Right ventricle myocardium superior (tissue), 1 donor: ENCODE measurements at regions not wholly inside any gene's neighbourhood (a gene's known extent, or its start where the extent isn't known, plus 50 kb on each side); places are given as distances from the start of the nearest gene placed in this dataset.
A peak's percentile ranks its signal among the peaks of the same experiment; 100 is the strongest.

Source experiments
- ATAC-seq: fragments of 200-7000 bp; cut with Tn5 transposase; one replicate; pipeline ENCODE4 v1.9.1; 2020; ENCODE audit warnings: mild to moderate bottlenecking; ENCODE audit not compliant: poor library complexity
- DNase-seq: peaks from one replicate; pipeline ENCODE4 v3.0.0-alpha.2; 2020
- intact Hi-C: fragments of 100-400 bp; cut with DNase I; formaldehyde crosslinking; loops from one replicate; pipeline ENCODE4 v1.11.2; 2022
- donor health status: DM: no; HTN: yes; CAD: no; lungs with severe emphysema.

GRCh38 chr2:8517850-8518498 is 163.9 kb upstream of the ID2 start:
- no peak for ATAC-seq
- peak; percentile 37 for DNase-seq
- intact Hi-C loops = no loop called here

- DNase-seq = no peak
- intact Hi-C loops = no loop called here
- ATAC-seq = no peak
These were observed 162.7 kb upstream of the ID2 start for GRCh38 chr2:8518979-8519668.

- ATAC-seq = no peak
- intact Hi-C loops = no loop called here
- DNase-seq = peak; percentile 29
These were observed 161.0 kb upstream of the ID2 start for GRCh38 chr2:8520791-8521344.

GRCh38 chr2:8522687-8523086 is 159.2 kb upstream of the ID2 start:
- DNase-seq = peak; percentile 41
- no peak for ATAC-seq
- intact Hi-C loops = no loop called here

GRCh38 chr2:8524388-8524787 is 157.5 kb upstream of the ID2 start:
- intact Hi-C loops = no loop called here
- ATAC-seq (no peak), DNase-seq (no peak)

GRCh38 chr2:8524823-8525222 is 157.0 kb upstream of the ID2 start:
- no peak for DNase-seq
- ATAC-seq = no peak
- intact Hi-C loops = no loop called here

GRCh38 chr2:8525236-8525581 is 156.6 kb upstream of the ID2 start:
- no peak for DNase-seq
- no peak for ATAC-seq
- intact Hi-C loops = no loop called here

GRCh38 chr2:8525582-8526402 is 156.1 kb upstream of the ID2 start:
- peak; percentile 87 for DNase-seq
- intact Hi-C loops = no loop called here
- ATAC-seq = peak; percentile 92

- intact Hi-C loops = no loop called here
- DNase-seq (no peak), ATAC-seq (no peak)
These were observed 155.5 kb upstream of the ID2 start for GRCh38 chr2:8526403-8526696.

GRCh38 chr2:8527031-8527430 is 154.8 kb upstream of the ID2 start:
- intact Hi-C loops = no loop called here
- ATAC-seq (no peak), DNase-seq (peak; percentile 35)

GRCh38 chr2:8527676-8528075 is 154.2 kb upstream of the ID2 start:
- intact Hi-C loops = no loop called here
- DNase-seq (peak; percentile 27), ATAC-seq (no peak)

GRCh38 chr2:8528863-8529262 is 153.0 kb upstream of the ID2 start:
- DNase-seq (peak; percentile 3), ATAC-seq (no peak)
- intact Hi-C loops = no loop called here

- no peak for DNase-seq
- intact Hi-C loops = no loop called here
- ATAC-seq = no peak
These were observed 152.1 kb upstream of the ID2 start for GRCh38 chr2:8529706-8530277.

GRCh38 chr2:8531481-8531880 is 150.4 kb upstream of the ID2 start:
- no peak for DNase-seq
- intact Hi-C loops = no loop called here
- no peak for ATAC-seq

GRCh38 chr2:8532438-8532837 is 149.4 kb upstream of the ID2 start:
- DNase-seq (no peak), ATAC-seq (no peak)
- intact Hi-C loops = no loop called here

GRCh38 chr2:8533923-8534322 is 147.9 kb upstream of the ID2 start:
- ATAC-seq (no peak), DNase-seq (no peak)
- intact Hi-C loops = no loop called here

GRCh38 chr2:8534386-8534728 is 147.5 kb upstream of the ID2 start:
- ATAC-seq (no peak), DNase-seq (no peak)
- intact Hi-C loops = no loop called here

- DNase-seq (peak; percentile 92), ATAC-seq (peak; percentile 88)
- intact Hi-C loops = no loop called here
These were observed 147.0 kb upstream of the ID2 start for GRCh38 chr2:8534729-8535468.

- intact Hi-C loops = no loop called here
- ATAC-seq (no peak), DNase-seq (no peak)
These were observed 146.4 kb upstream of the ID2 start for GRCh38 chr2:8535469-8535795.
